ENCODE measurements at regions not wholly inside any gene's neighbourhood (a gene's known extent, or its start where the extent isn't known, plus 50 kb on each side); places are given as distances from the start of the nearest gene placed in this dataset.

GRCh38 chr7:41910940-41911600 is 208.2 kb upstream of the INHBA start:
- DNase-seq = no peak

GRCh38 chr7:41907444-41907843 is 204.6 kb upstream of the INHBA start:
- no peak for DNase-seq

GRCh38 chr7:41900532-41900931 is 197.6 kb upstream of the INHBA start:
- DNase-seq = no peak

GRCh38 chr7:41899823-41900433 is 197.0 kb upstream of the INHBA start:
- no peak for DNase-seq

GRCh38 chr7:41893656-41894055 is 190.8 kb upstream of the INHBA start:
- DNase-seq = no peak

GRCh38 chr7:41892356-41893100 is 189.6 kb upstream of the INHBA start:
- no peak for DNase-seq

- DNase-seq = no peak
Observed at GRCh38 chr7:41891950-41892349, 189.1 kb upstream of the INHBA start.

- DNase-seq = no peak
Observed at GRCh38 chr7:41890631-41891274, 187.9 kb upstream of the INHBA start.

GRCh38 chr7:41889472-41889871 is 186.6 kb upstream of the INHBA start:
- no peak for DNase-seq

- DNase-seq = no peak
Observed at GRCh38 chr7:41889040-41889439, 186.2 kb upstream of the INHBA start.

- no peak for DNase-seq
Observed at GRCh38 chr7:41887416-41887815, 184.5 kb upstream of the INHBA start.

- no peak for DNase-seq
Observed at GRCh38 chr7:41886901-41887311, 184.0 kb upstream of the INHBA start.

- DNase-seq = peak in 4 of 51 donors; percentile 2 to 25 (median 10)
Observed at GRCh38 chr7:41886262-41886900, 183.5 kb upstream of the INHBA start.

- DNase-seq = no peak
Observed at GRCh38 chr7:41885748-41886147, 182.9 kb upstream of the INHBA start.

- no peak for DNase-seq
Observed at GRCh38 chr7:41885078-41885477, 182.2 kb upstream of the INHBA start.

- DNase-seq = no peak
Observed at GRCh38 chr7:41882745-41883420, 180.0 kb upstream of the INHBA start.

- DNase-seq = peak in 10 of 51 donors; percentile 2 to 36 (median 21)
Observed at GRCh38 chr7:41882256-41882655, 179.4 kb upstream of the INHBA start.

- peak in 9 of 51 donors; percentile 4 to 19 (median 7) for DNase-seq
Observed at GRCh38 chr7:41881331-41882130, 178.6 kb upstream of the INHBA start.

GRCh38 chr7:41880107-41880506 is 177.2 kb upstream of the INHBA start:
- no peak for DNase-seq

GRCh38 chr7:41879403-41879802 is 176.5 kb upstream of the INHBA start:
- no peak for DNase-seq
